Large intestine (tissue), 3 donors: ENCODE measurements at regions not wholly inside any gene's neighbourhood (a gene's known extent, or its start where the extent isn't known, plus 50 kb on each side); places are given as distances from the start of the nearest gene placed in this dataset.
"Not testable (repeated sequence)": the region's sequence is repeated elsewhere in the genome, so short reads cannot be mapped to it uniquely, and the experiment has no call there.

Experiments
- DNase-seq, 2 donors: peaks; one replicate each; pipeline versions ENCODE4 v3.0.0 to v3.0.0-alpha.2; 2013
- H3K27ac ChIP-seq: one replicate; pipeline ENCODE4 v1.5.1; 2013; ENCODE audit warnings: low read length
- H3K27me3 ChIP-seq: 2 replicates; pipeline ENCODE4 v1.6.1; 2013; ENCODE audit warnings: low read length; ENCODE audit not compliant: control insufficient read depth, insufficient read depth
- H3K36me3 ChIP-seq: 2 replicates; pipeline ENCODE4 v1.6.1; 2013; ENCODE audit warnings: low read length; ENCODE audit not compliant: control insufficient read depth, insufficient read depth
- H3K4me1 ChIP-seq: one replicate; pipeline ENCODE4 v1.6.1; 2013; ENCODE audit warnings: low read length; ENCODE audit not compliant: control insufficient read depth, insufficient read depth
- H3K4me3 ChIP-seq: one replicate; pipeline ENCODE4 v1.5.1; 2013; ENCODE audit warnings: low read length
- H3K9me3 ChIP-seq: one replicate; pipeline ENCODE4 v1.6.1; 2013; ENCODE audit warnings: mild to moderate bottlenecking, low read depth, low read length, moderate library complexity; ENCODE audit not compliant: control insufficient read depth
- WGBS: methylation state at CpG from one replicate; pipeline ENCODE4 v1.1.5; 2013; ENCODE audit warnings: low lambda C conversion rate; ENCODE audit not compliant: insufficient coverage; 5-methylcytosine and 5-hydroxymethylcytosine counted together

DNA sequence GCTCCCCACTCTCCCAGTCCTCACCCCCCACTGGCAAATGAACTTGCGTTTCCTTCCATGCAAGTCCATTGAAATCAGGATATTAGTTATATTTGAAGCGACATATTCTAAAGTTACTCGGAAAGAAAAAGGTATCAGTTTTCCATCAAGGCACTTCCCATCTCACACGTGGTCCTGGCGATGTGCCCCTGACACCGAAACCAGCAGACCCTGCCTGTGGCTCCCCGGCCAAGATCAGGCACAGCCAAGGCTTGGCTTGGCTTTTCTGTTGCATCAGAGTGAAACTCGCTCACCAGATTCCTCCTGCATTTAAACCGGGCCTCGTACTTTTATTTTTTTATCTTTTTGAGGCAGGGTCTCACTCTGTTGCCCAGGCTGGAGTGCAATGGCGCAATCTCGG lies 195.1 kb downstream of the NPIPB11 start:
- H3K27me3 ChIP-seq, H3K36me3 ChIP-seq: not testable (repeated sequence)

DNA sequence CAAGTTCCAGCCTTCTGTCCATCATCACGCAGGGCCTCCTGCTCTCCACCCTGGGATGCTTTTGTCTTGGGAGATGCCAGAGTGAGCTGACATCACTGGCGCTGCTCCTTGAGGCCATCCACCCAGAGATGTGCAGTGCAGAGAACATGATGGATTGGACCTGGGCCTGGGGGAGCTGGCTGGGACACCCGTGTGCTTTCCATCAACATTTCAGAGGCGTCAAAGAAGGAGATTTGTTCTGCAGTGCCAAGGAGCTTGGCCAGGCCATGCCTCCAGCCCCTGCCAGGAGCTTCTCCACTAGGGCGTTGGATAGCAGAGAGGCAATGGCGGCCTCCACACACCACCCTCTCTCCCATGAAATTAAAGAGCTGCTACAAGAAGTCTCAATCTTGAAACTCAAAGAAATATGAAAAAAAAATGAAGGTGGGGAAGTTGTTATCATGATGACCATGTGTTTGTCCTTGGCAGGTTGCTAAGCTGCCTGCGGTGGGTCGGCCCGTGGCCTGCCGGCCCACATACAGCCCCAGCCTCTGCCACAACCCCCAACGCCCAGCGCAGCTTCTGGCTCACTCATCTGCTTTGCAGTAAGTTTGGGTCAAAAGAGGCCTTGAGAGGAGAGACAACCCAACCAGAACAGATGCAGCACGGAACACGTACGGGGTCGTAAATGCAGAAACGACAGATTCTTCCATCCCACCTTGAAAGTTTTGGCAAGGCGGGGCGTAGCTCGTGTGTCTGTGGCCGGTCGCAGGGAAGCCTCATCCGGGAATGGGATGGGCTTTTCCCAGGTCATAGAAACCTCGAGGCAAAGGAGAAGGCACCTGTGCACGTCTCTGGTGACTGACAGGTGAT lies 196.0 kb downstream of the NPIPB11 start:
- not testable (repeated sequence) for H3K4me3 ChIP-seq, H3K4me1 ChIP-seq, H3K9me3 ChIP-seq, DNase-seq, H3K27ac ChIP-seq, H3K36me3 ChIP-seq, H3K27me3 ChIP-seq
- WGBS = no CpG with 5 or more reads among the region's 25 CpGs

More for the DNA sequence above, 195.1 kb downstream of the NPIPB11 start:
- H3K4me3 ChIP-seq, DNase-seq, H3K4me1 ChIP-seq, H3K9me3 ChIP-seq, H3K27ac ChIP-seq: not testable (repeated sequence)
- 100% methylated on average over 1 of the region's 12 CpGs for WGBS

DNA sequence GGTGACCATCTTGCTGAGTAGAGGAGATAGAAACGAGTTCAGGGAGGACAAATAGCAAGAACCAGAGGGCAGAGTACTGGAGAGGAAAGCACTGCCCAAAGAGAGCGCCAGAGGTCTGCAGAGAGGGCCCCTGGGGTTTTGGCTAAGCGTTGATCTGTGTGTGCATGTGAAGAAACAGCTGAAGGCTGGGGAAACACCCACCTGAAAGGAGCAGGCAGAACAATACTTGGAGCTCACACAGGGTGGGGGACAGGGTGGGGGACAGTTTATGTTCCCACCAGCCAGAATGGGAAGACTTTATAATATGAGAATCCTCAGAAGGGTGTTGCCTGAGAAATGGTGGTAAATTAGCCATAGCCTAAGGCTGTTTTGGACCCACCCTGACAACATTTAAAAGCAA lies 200.4 kb downstream of the NPIPB11 start:
- not testable (repeated sequence) for H3K4me3 ChIP-seq, H3K27ac ChIP-seq, DNase-seq, H3K4me1 ChIP-seq, H3K9me3 ChIP-seq, H3K36me3 ChIP-seq, H3K27me3 ChIP-seq
- WGBS = 63% methylated on average over 1 of the region's 3 CpGs

DNA sequence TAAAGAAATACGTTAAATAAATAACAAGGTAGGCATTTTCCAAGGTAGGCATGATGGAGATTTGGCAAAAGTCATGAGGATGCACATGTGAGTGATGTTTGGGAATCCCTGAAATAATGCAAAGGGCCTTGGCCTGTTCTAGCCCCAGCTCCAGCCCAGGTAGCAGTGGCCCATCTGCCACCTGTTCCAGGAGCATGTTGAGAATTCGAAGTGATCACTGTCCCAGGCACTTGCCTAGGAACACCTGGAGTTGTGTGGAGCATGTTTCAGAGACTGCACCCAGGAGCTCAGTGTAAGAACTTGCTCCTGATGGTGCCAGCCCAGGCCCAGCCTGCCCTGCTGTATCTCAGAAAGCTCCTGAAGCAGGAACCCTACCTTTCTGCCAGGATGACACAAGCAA lies 201.4 kb downstream of the NPIPB11 start:
- H3K27me3 ChIP-seq, H3K4me1 ChIP-seq, H3K27ac ChIP-seq, H3K4me3 ChIP-seq, H3K36me3 ChIP-seq, DNase-seq, H3K9me3 ChIP-seq: not testable (repeated sequence)
- WGBS = no CpG with 5 or more reads among the region's 2 CpGs

DNA sequence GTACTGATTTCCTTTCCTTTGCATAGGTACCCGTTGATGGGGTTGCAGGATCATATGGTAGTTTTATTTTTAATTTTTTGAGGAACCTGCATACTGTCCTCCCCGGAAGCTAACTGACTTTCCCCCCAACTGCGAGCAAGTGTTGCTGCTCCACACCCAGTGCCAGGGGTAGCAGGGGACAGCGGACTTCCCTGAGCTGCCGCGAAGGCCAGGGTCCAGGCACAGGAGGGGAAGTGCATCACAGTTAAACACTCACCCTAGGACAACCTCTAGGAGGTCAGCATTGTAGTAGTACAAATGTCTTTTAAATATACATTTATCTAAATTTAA lies 201.7 kb downstream of the NPIPB11 start:
- Histone ChIP-seq H3K27ac (no peak overlapping the region), H3K4me3 (no peak overlapping the region), H3K4me1 (no peaks in the 10 kb centered on the region), H3K9me3 (no peaks in the 10 kb centered on the region), H3K36me3 (no peaks in the 10 kb centered on the region), H3K27me3 (no peaks in the 10 kb centered on the region)
- WGBS = no CpG with 5 or more reads among the region's 6 CpGs
- no peak for DNase-seq

DNA sequence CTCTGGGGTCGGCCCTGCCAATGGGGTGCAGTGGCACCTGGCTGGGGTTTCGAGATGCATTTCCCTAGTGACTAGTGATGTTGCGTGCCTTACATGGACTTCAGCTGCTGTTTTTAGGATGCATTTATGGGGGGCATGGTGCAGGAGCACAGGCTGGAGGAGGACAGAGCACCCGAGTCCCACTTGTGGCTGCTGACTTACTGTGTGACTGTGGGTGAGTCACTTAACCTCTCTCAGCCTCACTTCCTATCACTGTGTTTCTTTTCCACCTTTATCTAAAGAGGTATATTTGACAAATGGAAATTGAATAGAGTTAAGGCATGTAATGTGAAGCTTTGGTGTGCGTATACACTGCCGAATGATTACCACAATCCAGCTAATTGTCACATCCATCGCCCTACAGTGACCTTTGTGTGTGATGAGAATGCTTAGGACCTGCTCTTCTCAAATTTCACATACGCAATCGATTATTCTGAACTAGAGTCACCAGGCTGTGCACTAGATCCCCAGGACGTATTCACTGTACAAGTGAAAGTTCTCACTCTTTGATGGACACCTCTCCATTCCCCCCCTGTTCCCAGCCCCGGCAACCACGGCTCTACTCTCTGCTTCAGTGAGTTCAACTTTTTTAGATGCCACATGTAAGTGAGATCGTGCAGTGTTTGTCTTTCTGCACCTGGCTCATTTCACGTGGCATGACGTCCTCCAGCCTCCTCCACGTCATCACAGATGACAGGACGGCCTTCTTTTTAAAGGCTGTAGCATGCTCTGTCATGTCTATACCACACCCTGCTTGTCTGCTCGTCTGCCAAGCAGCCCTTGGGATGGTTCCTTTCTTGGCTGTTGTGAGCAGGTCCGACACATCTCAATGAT lies 202.3 kb downstream of the NPIPB11 start:
- not testable (repeated sequence) for H3K9me3 ChIP-seq, H3K4me3 ChIP-seq, H3K27ac ChIP-seq, H3K36me3 ChIP-seq, H3K27me3 ChIP-seq, DNase-seq, H3K4me1 ChIP-seq
- WGBS = no CpG with 5 or more reads among the region's 19 CpGs

DNA sequence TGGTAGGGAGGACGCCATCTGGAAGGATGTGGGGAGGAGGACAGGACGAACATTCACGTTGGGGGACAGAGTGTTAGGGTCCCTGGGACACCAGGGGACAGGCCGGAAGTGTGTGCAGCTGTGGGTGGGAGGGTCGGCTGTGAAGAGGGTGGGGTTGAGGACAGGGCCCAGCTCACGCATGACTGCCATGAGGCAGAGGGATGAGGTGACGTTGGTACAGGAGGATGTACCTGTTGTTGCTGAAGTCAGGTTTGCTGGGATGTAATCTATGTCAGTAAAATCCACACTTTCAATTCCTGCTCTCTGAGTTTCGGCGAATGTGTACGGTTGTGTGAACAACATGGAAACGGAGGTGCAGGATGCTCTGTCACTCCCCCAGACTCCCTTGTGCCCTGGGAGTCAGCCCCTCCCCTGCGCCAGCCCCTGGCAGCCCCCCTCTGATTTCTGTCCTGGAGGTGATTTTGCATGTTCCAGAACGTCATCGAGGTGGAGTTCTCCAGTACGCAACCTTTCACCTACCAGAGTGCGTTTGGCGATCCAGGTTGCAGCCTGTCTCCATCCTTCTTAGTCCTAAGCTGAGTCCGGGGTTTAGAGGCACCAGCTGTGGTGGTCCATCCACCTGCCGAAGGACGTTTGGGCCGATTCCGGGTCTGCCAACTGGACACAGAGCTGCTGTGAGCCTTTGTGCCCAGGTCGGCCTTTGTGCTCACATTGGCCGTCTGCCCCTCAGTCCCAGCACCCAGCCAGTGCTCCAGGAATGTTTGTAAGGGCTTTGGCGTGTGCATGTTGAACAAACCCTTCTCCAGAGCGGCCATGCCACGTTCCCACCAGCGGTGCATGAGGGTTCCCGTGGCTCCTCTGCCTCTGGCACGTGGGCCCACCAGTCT lies 203.2 kb downstream of the NPIPB11 start:
- H3K4me3 ChIP-seq, H3K4me1 ChIP-seq, H3K36me3 ChIP-seq, H3K27ac ChIP-seq, DNase-seq, H3K27me3 ChIP-seq, H3K9me3 ChIP-seq: not testable (repeated sequence)
- no CpG with 5 or more reads among the region's 30 CpGs for WGBS

DNA sequence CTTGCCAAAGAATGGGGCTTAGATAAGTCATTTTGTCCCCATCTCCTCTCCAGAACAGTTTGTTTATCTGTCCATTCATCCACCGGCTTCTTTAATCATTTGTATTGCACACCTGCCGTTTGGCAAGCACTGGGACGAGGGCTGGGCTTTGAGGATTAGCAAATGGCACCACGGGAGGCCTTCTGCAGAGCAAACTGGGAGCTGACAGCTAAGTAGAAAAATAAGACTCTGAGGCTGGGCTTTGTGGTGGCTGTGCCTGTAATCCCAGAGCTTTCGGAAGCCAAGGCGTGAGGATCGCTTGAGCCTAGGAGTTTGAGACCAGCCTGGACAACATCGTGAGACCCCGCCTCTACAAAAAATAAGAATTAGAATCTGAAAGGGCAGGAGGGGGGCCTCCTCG lies 203.9 kb downstream of the NPIPB11 start:
- not testable (repeated sequence) for H3K27me3 ChIP-seq, DNase-seq, H3K36me3 ChIP-seq, H3K9me3 ChIP-seq, H3K4me3 ChIP-seq, H3K4me1 ChIP-seq, H3K27ac ChIP-seq
- no CpG with 5 or more reads among the region's 10 CpGs for WGBS

DNA sequence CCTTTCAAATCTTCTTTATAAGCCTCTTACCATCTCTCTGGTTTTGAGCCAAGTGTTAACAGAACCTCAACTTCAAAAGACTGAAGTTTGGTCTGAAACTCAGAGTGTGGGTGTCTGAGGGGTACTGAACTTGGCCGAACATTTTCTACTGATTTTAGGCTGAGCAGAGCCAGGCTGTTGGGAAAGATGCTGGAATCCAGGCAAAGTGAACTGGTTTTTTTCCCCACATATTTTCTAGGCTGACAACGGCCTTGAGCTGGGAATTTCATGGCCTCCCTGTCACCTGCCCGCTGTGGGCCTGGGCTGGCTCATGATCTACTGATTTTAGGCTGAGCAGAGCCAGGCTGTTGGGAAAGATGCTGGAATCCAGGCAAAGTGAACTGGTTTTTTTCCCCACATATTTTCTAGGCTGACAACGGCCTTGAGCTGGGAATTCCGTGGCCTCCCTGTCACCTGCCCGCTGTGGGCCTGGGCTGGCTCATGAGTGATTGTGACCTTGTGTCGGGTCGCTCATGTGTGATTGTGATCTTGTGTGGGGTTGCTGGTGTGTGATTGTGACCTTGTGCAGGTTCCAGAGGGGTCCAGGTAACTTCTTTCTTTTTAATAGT lies 204.4 kb downstream of the NPIPB11 start:
- WGBS = no CpG with 5 or more reads among the region's 8 CpGs
- not testable (repeated sequence) for DNase-seq, H3K27ac ChIP-seq

More for the DNA sequence above, 204.4 kb downstream of the NPIPB11 start:
- H3K36me3 ChIP-seq, H3K4me3 ChIP-seq, H3K4me1 ChIP-seq, H3K9me3 ChIP-seq, H3K27me3 ChIP-seq: not testable (repeated sequence)
